Heart left ventricle (tissue), 13 donors: ENCODE measurements at regions not wholly inside any gene's neighbourhood (a gene's known extent, or its start where the extent isn't known, plus 50 kb on each side); places are given as distances from the start of the nearest gene placed in this dataset.

Source experiments
- CTCF ChIP-seq, 12 donors: fragments of 200-600 bp; sonication (generic) in 4 of 12; IDR thresholded peaks; one replicate each; pipeline versions ENCODE4 v1.5.0 to v1.8.0; 2018 to 2022; ENCODE audit warnings: antibody characterized with exemption in 12 of 12, mild to moderate bottlenecking in 5 of 12
- POLR2A ChIP-seq, 2 donors: fragments of 450-650 bp; IDR thresholded peaks; one replicate each; pipeline ENCODE4 v1.6.1; 2017; ENCODE audit warnings: antibody characterized with exemption in 2 of 2, mild to moderate bottlenecking in 2 of 2, moderate library complexity in 2 of 2
- donor health status: ischemic (EF 13 %, LVEDD 7.1; RV severe dilation, severe dysfunction).
- donor health status: DM: no; HTN: yes; CAD: no.
- donor health status: DM: no; HTN: no; CAD: no.
- donor health status: ischemic (EF 25% LVEDD 6.9; RV normal size, moderate dysfunction).
- donor health status: ischemic (EF 25% LVEDD 5.7; RV mildly dilated, moderate dysfunction).
- donor health status: ischemic (EF 35%, LVEDD 5.7; RV mildly dilated, moderate dysfunction).
- donor health status: nonischemic (EF 11% LVEDD 7.7; RV severe dilation, severe dysfunction).
- donor health status: DM: yes; HTN: yes; CAD: no.
- donor health status: PGD.
- donor health status: ischemic (EF 29% LVEDD 5.4; RV normal size, mild dysfunction).
- donor health status: nonischemic (EF 23%, LVEDD 6.1; RV moderate dilation, normal function).

GRCh38 chr6:53412751-53413150 lies 64.0 kb upstream of the ELOVL5 start:
- TF ChIP-seq CTCF (IDR thresholded peaks at IDR 0.05) = no peak
- no peak for TF ChIP-seq POLR2A (IDR thresholded peaks at IDR 0.05)
